HEK293 (cell line): ENCODE measurements at regions not wholly inside any gene's neighbourhood (a gene's known extent, or its start where the extent isn't known, plus 50 kb on each side); places are given as distances from the start of the nearest gene placed in this dataset.

ENCODE experiments used
- CTCF ChIA-PET: fragments of 350-600 bp; formaldehyde crosslinking; extraction: SDS; loops from one replicate; lab custom pipeline; 2021; ENCODE audit warnings: antibody characterized with exemption; lab: Yijun Ruan, JAX
- POLR2A ChIA-PET: fragments of 300-600 bp; formaldehyde crosslinking; extraction: SDS; loops from one replicate; lab custom pipeline; 2020; ENCODE audit warnings: antibody characterized with exemption, inconsistent platforms; lab: Yijun Ruan, JAX
- H3K27ac ChIP-seq: fragments of 200-500 bp; sonication (Bioruptor generic); 2 replicates; pipeline ENCODE4 v1.5.1; 2014; ENCODE audit warnings: low read depth, low read length, control low read depth, inconsistent platforms; ENCODE audit errors: extremely low read depth
- H3K36me3 ChIP-seq, 2 experiments: fragments of 200-500 bp in 1 of 2; sonication (Bioruptor generic) in 1 of 2; 1 replicate in 1 of 2; 2 replicates in 1 of 2; pipeline ENCODE4 v1.5.1; 2014 to 2017; ENCODE audit warnings: inconsistent platforms in 2 of 2, low read length in 2 of 2; ENCODE audit not compliant: control insufficient read depth in 2 of 2, insufficient read depth in 1 of 2
- H3K4me1 ChIP-seq: fragments of 200-500 bp; sonication (Bioruptor generic); 2 replicates; pipeline ENCODE4 v1.5.1; 2014; ENCODE audit warnings: mild to moderate bottlenecking, low read length, inconsistent platforms; ENCODE audit not compliant: control insufficient read depth, insufficient read depth
- H3K4me3 ChIP-seq: 2 replicates; pipeline ENCODE4 v1.5.1; 2011; ENCODE audit warnings: low read depth, mild to moderate bottlenecking, control low read depth, low read length, moderate library complexity
- H3K9me3 ChIP-seq: fragments of 200-500 bp; sonication (Bioruptor generic); 2 replicates; pipeline ENCODE4 v1.5.1; 2014; ENCODE audit warnings: low read depth, low read length, inconsistent platforms; ENCODE audit not compliant: control insufficient read depth, insufficient read depth
- FEZF1 ChIP-seq: fragments of 450-650 bp; formaldehyde crosslinking; IDR thresholded peaks from 2 replicates; pipeline ENCODE4 v1.5.1; 2016; ENCODE audit warnings: missing biosample characterization, missing genetic modification characterization
- HOXA7 ChIP-seq: sonication (generic); formaldehyde crosslinking; IDR thresholded peaks from 2 replicates; pipeline ENCODE4 v1.8.1; 2022; ENCODE audit warnings: missing genetic modification reagents, borderline replicate concordance
- KLF10 ChIP-seq: fragments of 450-650 bp; IDR thresholded peaks from 2 replicates; pipeline ENCODE4 v1.5.1; 2018; ENCODE audit warnings: missing biosample characterization, mild to moderate bottlenecking, missing genetic modification characterization
- PRDM4 ChIP-seq: fragments of 450-650 bp; formaldehyde crosslinking; IDR thresholded peaks from 2 replicates; pipeline ENCODE4 v1.5.1; 2017; ENCODE audit warnings: missing biosample characterization, missing genetic modification characterization
- SP2 ChIP-seq: fragments of 450-650 bp; formaldehyde crosslinking; IDR thresholded peaks from 2 replicates; pipeline ENCODE4 v1.5.1; 2016; ENCODE audit warnings: missing biosample characterization, missing genetic modification characterization
- SP3 ChIP-seq: fragments of 450-650 bp; formaldehyde crosslinking; IDR thresholded peaks from 2 replicates; pipeline ENCODE4 v1.5.1; 2016; ENCODE audit warnings: missing biosample characterization, missing genetic modification characterization
- ZBTB17 ChIP-seq: fragments of 450-650 bp; formaldehyde crosslinking; IDR thresholded peaks from 2 replicates; pipeline ENCODE4 v1.5.1; 2016; ENCODE audit warnings: missing biosample characterization, missing genetic modification characterization
- ZBTB20 ChIP-seq: fragments of 450-650 bp; formaldehyde crosslinking; IDR thresholded peaks from 2 replicates; pipeline ENCODE4 v1.5.1; 2016; ENCODE audit warnings: missing biosample characterization, missing genetic modification characterization
- ZNF114 ChIP-seq: fragments of 450-650 bp; formaldehyde crosslinking; IDR thresholded peaks from 2 replicates; pipeline ENCODE4 v1.5.0; 2017; ENCODE audit warnings: missing biosample characterization, missing genetic modification characterization
- ZNF121 ChIP-seq: fragments of 450-650 bp; formaldehyde crosslinking; IDR thresholded peaks from 2 replicates; pipeline ENCODE4 v1.5.1; 2016; ENCODE audit warnings: missing biosample characterization, missing genetic modification characterization
- ZNF174 ChIP-seq: fragments of 450-650 bp; formaldehyde crosslinking; IDR thresholded peaks from 2 replicates; pipeline ENCODE4 v1.5.0; 2017; ENCODE audit warnings: missing biosample characterization, mild to moderate bottlenecking, missing genetic modification characterization
- ZNF274 ChIP-seq, 2 experiments: fragments of 200-500 bp in 1 of 2; fragments of 450-650 bp in 1 of 2; sonication (Bioruptor generic) in 1 of 2; formaldehyde crosslinking in 1 of 2; IDR thresholded peaks; 2 replicates each; pipeline versions ENCODE4 v1.5.1 to v1.6.1; 2014 to 2016; ENCODE audit warnings: borderline replicate concordance in 1 of 2, inconsistent platforms in 1 of 2, low read length in 1 of 2, missing biosample characterization in 1 of 2, missing genetic modification characterization in 1 of 2
- ZNF558 ChIP-seq: fragments of 450-650 bp; formaldehyde crosslinking; IDR thresholded peaks from 2 replicates; pipeline ENCODE4 v1.5.1; 2016; ENCODE audit warnings: missing biosample characterization, missing genetic modification characterization
- ZNF580 ChIP-seq: fragments of 450-650 bp; formaldehyde crosslinking; IDR thresholded peaks from 2 replicates; pipeline ENCODE4 v1.5.1; 2016; ENCODE audit warnings: missing biosample characterization, missing genetic modification characterization
- ZNF658 ChIP-seq: fragments of 450-650 bp; formaldehyde crosslinking; IDR thresholded peaks from 2 replicates; pipeline ENCODE4; 2016; ENCODE audit warnings: missing biosample characterization, missing genetic modification characterization
- ZNF701 ChIP-seq: fragments of 450-650 bp; formaldehyde crosslinking; IDR thresholded peaks from 2 replicates; pipeline ENCODE4 v1.5.1; 2016; ENCODE audit warnings: missing biosample characterization, missing genetic modification characterization
- ZNF76 ChIP-seq: fragments of 450-650 bp; formaldehyde crosslinking; IDR thresholded peaks from 2 replicates; pipeline ENCODE4; 2016; ENCODE audit warnings: low read depth, missing biosample characterization, missing genetic modification characterization, borderline replicate concordance
- ZNF837 ChIP-seq: fragments of 450-650 bp; formaldehyde crosslinking; IDR thresholded peaks from 2 replicates; pipeline ENCODE4 v1.5.1; 2016; ENCODE audit warnings: missing biosample characterization, missing genetic modification characterization
- TF ChIP-seq, protein P1 (sequence below): fragments of 450-650 bp; formaldehyde crosslinking; IDR thresholded peaks from 2 replicates; pipeline ENCODE4 v1.5.1; 2016; ENCODE audit warnings: missing biosample characterization, missing genetic modification characterization
- TF ChIP-seq, protein P2 (sequence below): fragments of 450-650 bp; formaldehyde crosslinking; IDR thresholded peaks from 2 replicates; pipeline ENCODE4 v1.5.1; 2016; ENCODE audit warnings: missing biosample characterization, missing genetic modification characterization
- TF ChIP-seq, protein P3 (sequence below): fragments of 450-650 bp; formaldehyde crosslinking; IDR thresholded peaks from 2 replicates; pipeline ENCODE4 v1.5.1; 2017; ENCODE audit warnings: missing biosample characterization, missing genetic modification characterization
- TF ChIP-seq, protein P4 (sequence below): fragments of 450-650 bp; formaldehyde crosslinking; IDR thresholded peaks from 2 replicates; pipeline ENCODE4 v1.5.1; 2016; ENCODE audit warnings: missing biosample characterization, missing genetic modification characterization

DNA sequence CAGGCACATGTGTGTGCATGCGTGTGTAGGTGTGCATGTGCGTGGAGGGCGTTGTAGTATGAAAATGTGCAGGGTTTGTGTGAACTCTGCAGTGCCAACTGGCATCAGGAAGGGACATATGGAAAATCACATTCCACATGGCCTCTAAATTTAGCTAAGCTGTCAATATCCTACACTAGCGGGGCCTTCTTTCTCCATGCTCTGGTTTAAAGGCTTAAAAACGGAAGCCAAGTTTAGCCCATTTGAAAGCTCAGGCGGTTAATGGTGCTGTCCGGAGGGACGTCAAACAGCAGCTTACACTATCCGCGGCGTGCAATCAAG is 144.1 kb upstream of the NOCT start:
- ChIA-PET CTCF (interaction anchor here (0.5 to 2.8 kb wide), 19 partner anchors 18 to 1051 kb away, joined by 3 to 12 read pairs (median 5); no protein-coding TSS in a partner anchor), POLR2A (no interaction called here)
- no peaks in the 10 kb centered on the region for H3K36me3 ChIP-seq
- H3K4me1 ChIP-seq = no peaks in the 10 kb centered on the region
- TF ChIP-seq ZNF658 (tag by site-specific recombination) = no peak
- TF ChIP-seq KLF10 (tag by site-specific recombination) = no peak
- TF ChIP-seq ZNF121 (tag by site-specific recombination) = no peak
- no peak for TF ChIP-seq ZNF76 (tag by site-specific recombination)
- no peak for TF ChIP-seq ZNF174 (tag by site-specific recombination)
- no peak for TF ChIP-seq ZBTB20 (tag by site-specific recombination)
- no peak for TF ChIP-seq ZNF837 (tag by site-specific recombination)
- TF ChIP-seq ZNF558 (tag by site-specific recombination) = no peak
- TF ChIP-seq, protein P1, sequence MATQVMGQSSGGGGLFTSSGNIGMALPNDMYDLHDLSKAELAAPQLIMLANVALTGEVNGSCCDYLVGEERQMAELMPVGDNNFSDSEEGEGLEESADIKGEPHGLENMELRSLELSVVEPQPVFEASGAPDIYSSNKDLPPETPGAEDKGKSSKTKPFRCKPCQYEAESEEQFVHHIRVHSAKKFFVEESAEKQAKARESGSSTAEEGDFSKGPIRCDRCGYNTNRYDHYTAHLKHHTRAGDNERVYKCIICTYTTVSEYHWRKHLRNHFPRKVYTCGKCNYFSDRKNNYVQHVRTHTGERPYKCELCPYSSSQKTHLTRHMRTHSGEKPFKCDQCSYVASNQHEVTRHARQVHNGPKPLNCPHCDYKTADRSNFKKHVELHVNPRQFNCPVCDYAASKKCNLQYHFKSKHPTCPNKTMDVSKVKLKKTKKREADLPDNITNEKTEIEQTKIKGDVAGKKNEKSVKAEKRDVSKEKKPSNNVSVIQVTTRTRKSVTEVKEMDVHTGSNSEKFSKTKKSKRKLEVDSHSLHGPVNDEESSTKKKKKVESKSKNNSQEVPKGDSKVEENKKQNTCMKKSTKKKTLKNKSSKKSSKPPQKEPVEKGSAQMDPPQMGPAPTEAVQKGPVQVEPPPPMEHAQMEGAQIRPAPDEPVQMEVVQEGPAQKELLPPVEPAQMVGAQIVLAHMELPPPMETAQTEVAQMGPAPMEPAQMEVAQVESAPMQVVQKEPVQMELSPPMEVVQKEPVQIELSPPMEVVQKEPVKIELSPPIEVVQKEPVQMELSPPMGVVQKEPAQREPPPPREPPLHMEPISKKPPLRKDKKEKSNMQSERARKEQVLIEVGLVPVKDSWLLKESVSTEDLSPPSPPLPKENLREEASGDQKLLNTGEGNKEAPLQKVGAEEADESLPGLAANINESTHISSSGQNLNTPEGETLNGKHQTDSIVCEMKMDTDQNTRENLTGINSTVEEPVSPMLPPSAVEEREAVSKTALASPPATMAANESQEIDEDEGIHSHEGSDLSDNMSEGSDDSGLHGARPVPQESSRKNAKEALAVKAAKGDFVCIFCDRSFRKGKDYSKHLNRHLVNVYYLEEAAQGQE (tag by site-specific recombination) = no peak
- no peak for TF ChIP-seq HOXA7 (CRISPR knock-in tag)
- TF ChIP-seq ZNF580 = no peak
- TF ChIP-seq, protein P2, sequence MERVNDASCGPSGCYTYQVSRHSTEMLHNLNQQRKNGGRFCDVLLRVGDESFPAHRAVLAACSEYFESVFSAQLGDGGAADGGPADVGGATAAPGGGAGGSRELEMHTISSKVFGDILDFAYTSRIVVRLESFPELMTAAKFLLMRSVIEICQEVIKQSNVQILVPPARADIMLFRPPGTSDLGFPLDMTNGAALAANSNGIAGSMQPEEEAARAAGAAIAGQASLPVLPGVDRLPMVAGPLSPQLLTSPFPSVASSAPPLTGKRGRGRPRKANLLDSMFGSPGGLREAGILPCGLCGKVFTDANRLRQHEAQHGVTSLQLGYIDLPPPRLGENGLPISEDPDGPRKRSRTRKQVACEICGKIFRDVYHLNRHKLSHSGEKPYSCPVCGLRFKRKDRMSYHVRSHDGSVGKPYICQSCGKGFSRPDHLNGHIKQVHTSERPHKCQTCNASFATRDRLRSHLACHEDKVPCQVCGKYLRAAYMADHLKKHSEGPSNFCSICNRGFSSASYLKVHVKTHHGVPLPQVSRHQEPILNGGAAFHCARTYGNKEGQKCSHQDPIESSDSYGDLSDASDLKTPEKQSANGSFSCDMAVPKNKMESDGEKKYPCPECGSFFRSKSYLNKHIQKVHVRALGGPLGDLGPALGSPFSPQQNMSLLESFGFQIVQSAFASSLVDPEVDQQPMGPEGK (tag by site-specific recombination) = no peak
- no peak for TF ChIP-seq ZNF114 (tag by site-specific recombination)
- no peak for TF ChIP-seq ZBTB17
- TF ChIP-seq SP2 = no peak
- H3K4me3 ChIP-seq = no peak overlapping the region
- H3K27ac ChIP-seq = no peak overlapping the region
- H3K9me3 ChIP-seq = no peaks in the 10 kb centered on the region

- no peak overlapping the region for H3K4me3 ChIP-seq
- ChIA-PET POLR2A (no interaction called here), CTCF (interaction anchor here (0.5 to 2.8 kb wide), 25 partner anchors 18 to 1050 kb away, joined by 3 to 12 read pairs (median 4); no protein-coding TSS in a partner anchor)
- TF ChIP-seq SP3 (tag by site-specific recombination) (no peak), ZNF274 (IDR thresholded peaks at IDR 0.05; ENCODE audit: low read length) (no peak), ZNF274 (tag by site-specific recombination; IDR thresholded peaks at IDR 0.05; ENCODE audit: borderline replicate concordance) (no peak), PRDM4 (tag by site-specific recombination) (no peak), FEZF1 (tag by site-specific recombination) (no peak), ZNF701 (no peak)
- TF ChIP-seq, protein P3, sequence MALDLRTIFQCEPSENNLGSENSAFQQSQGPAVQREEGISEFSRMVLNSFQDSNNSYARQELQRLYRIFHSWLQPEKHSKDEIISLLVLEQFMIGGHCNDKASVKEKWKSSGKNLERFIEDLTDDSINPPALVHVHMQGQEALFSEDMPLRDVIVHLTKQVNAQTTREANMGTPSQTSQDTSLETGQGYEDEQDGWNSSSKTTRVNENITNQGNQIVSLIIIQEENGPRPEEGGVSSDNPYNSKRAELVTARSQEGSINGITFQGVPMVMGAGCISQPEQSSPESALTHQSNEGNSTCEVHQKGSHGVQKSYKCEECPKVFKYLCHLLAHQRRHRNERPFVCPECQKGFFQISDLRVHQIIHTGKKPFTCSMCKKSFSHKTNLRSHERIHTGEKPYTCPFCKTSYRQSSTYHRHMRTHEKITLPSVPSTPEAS (tag by site-specific recombination) = peak; percentile 25; the same call in 1 of the 2 replicates
- TF ChIP-seq, protein P4, sequence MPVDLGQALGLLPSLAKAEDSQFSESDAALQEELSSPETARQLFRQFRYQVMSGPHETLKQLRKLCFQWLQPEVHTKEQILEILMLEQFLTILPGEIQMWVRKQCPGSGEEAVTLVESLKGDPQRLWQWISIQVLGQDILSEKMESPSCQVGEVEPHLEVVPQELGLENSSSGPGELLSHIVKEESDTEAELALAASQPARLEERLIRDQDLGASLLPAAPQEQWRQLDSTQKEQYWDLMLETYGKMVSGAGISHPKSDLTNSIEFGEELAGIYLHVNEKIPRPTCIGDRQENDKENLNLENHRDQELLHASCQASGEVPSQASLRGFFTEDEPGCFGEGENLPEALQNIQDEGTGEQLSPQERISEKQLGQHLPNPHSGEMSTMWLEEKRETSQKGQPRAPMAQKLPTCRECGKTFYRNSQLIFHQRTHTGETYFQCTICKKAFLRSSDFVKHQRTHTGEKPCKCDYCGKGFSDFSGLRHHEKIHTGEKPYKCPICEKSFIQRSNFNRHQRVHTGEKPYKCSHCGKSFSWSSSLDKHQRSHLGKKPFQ (tag by site-specific recombination) = no peak
Observed at GRCh38 chr4:138870737-138871554, 144.6 kb upstream of the NOCT start.

More at GRCh38 chr4:138870737-138871554, 144.6 kb upstream of the NOCT start:
- no peaks in the 10 kb centered on the region for H3K9me3 ChIP-seq
- H3K4me1 ChIP-seq = no peaks in the 10 kb centered on the region
- H3K36me3 ChIP-seq = no peaks in the 10 kb centered on the region
- H3K27ac ChIP-seq = no peak overlapping the region
